ENCODE measurements at regions not wholly inside any gene's neighbourhood (a gene's known extent, or its start where the extent isn't known, plus 50 kb on each side); places are given as distances from the start of the nearest gene placed in this dataset.

GRCh38 chr16:52238710-52239109 is 308.2 kb downstream of the TOX3 start:
- intact Hi-C loops (cut with micrococcal nuclease; ENCODE audit: unreplicated experiment): no loop called here
- no peak for DNase-seq (ENCODE audit: low spot score)
- Histone ChIP-seq H3K79me2 (ENCODE audit: insufficient read depth, low read depth, low read length) (no peaks in the 10 kb centered on the region), H3K9me2 (ENCODE audit: insufficient read depth, low read length) (no peaks in the 10 kb centered on the region), H3K9me3 (ENCODE audit: low read length) (no peaks in the 10 kb centered on the region), H3K4me2 (ENCODE audit: low read length) (no peak overlapping the region), H4K20me1 (ENCODE audit: insufficient read depth, low read length) (no peaks in the 10 kb centered on the region), H3K4me1 (ENCODE audit: insufficient read depth, low read length, poor library complexity, severe bottlenecking) (no peaks in the 10 kb centered on the region), H3K36me3 (ENCODE audit: insufficient read depth, low read length) (no peaks in the 10 kb centered on the region), H3K4me3 (ENCODE audit: low read depth, low read length, poor library complexity, severe bottlenecking) (no peak overlapping the region), H3K27ac (ENCODE audit: low read depth, low read length, poor library complexity, severe bottlenecking) (no peak overlapping the region), H2AFZ (ENCODE audit: low read length) (no peak overlapping the region)
- CTCF ChIA-PET (ENCODE audit: unreplicated experiment): no interaction called here
- no TSS peak for BruUV-seq (replicated peaks)
- no peak for TF ChIP-seq EZH2phosphoT487 (IDR thresholded peaks at IDR 0.05; ENCODE audit: borderline replicate concordance, low read depth, low read length)
- no peak for TF ChIP-seq CTCF (conservative IDR thresholded peaks at IDR 0.05; ENCODE audit: low read length)
- POLR2A ChIA-PET: interaction anchor here (0.7 kb wide), 1 partner anchor 131 kb away, joined by 3 read pairs; no protein-coding TSS in a partner anchor

- ChIA-PET POLR2A (no interaction called here), CTCF (ENCODE audit: unreplicated experiment) (no interaction called here)
- BruUV-seq (replicated peaks): no TSS peak
- DNase-seq (ENCODE audit: low spot score): no peak
- Histone ChIP-seq H2AFZ (ENCODE audit: low read length) (no peak overlapping the region), H3K9me3 (ENCODE audit: low read length) (no peaks in the 10 kb centered on the region), H3K4me3 (ENCODE audit: low read depth, low read length, poor library complexity, severe bottlenecking) (no peak overlapping the region), H3K79me2 (ENCODE audit: insufficient read depth, low read depth, low read length) (no peaks in the 10 kb centered on the region), H3K4me1 (ENCODE audit: insufficient read depth, low read length, poor library complexity, severe bottlenecking) (no peaks in the 10 kb centered on the region), H3K4me2 (ENCODE audit: low read length) (no peak overlapping the region), H3K9me2 (ENCODE audit: insufficient read depth, low read length) (no peaks in the 10 kb centered on the region), H3K36me3 (ENCODE audit: insufficient read depth, low read length) (no peaks in the 10 kb centered on the region), H3K27ac (ENCODE audit: low read depth, low read length, poor library complexity, severe bottlenecking) (no peak overlapping the region), H4K20me1 (ENCODE audit: insufficient read depth, low read length) (no peaks in the 10 kb centered on the region)
- TF ChIP-seq EZH2phosphoT487 (IDR thresholded peaks at IDR 0.05; ENCODE audit: borderline replicate concordance, low read depth, low read length) (no peak), CTCF (conservative IDR thresholded peaks at IDR 0.05; ENCODE audit: low read length) (no peak)
- intact Hi-C loops (cut with micrococcal nuclease; ENCODE audit: unreplicated experiment): no loop called here
Observed at GRCh38 chr16:52237823-52238222, 309.1 kb downstream of the TOX3 start.

- H3K36me3 ChIP-seq (ENCODE audit: insufficient read depth, low read length): no peaks in the 10 kb centered on the region
- no peak overlapping the region for H3K27ac ChIP-seq (ENCODE audit: low read depth, low read length, poor library complexity, severe bottlenecking)
- CTCF ChIA-PET (ENCODE audit: unreplicated experiment): no interaction called here
- BruUV-seq (replicated peaks): no TSS peak
- no peak overlapping the region for H3K4me3 ChIP-seq (ENCODE audit: low read depth, low read length, poor library complexity, severe bottlenecking)
- H3K4me1 ChIP-seq (ENCODE audit: insufficient read depth, low read length, poor library complexity, severe bottlenecking): no peaks in the 10 kb centered on the region
- intact Hi-C loops (cut with micrococcal nuclease; ENCODE audit: unreplicated experiment): no loop called here
- POLR2A ChIA-PET: no interaction called here
- H3K79me2 ChIP-seq (ENCODE audit: insufficient read depth, low read depth, low read length): no peaks in the 10 kb centered on the region
- DNase-seq (ENCODE audit: low spot score): no peak
- TF ChIP-seq CTCF (conservative IDR thresholded peaks at IDR 0.05; ENCODE audit: low read length) (no peak), EZH2phosphoT487 (IDR thresholded peaks at IDR 0.05; ENCODE audit: borderline replicate concordance, low read depth, low read length) (no peak)
- no peaks in the 10 kb centered on the region for H4K20me1 ChIP-seq (ENCODE audit: insufficient read depth, low read length)
- no peaks in the 10 kb centered on the region for H3K9me3 ChIP-seq (ENCODE audit: low read length)
- no peak overlapping the region for H3K4me2 ChIP-seq (ENCODE audit: low read length)
- no peaks in the 10 kb centered on the region for H3K9me2 ChIP-seq (ENCODE audit: insufficient read depth, low read length)
- H2AFZ ChIP-seq (ENCODE audit: low read length): no peak overlapping the region
Observed at GRCh38 chr16:52235186-52235585, 311.8 kb downstream of the TOX3 start.

Data from OCI-LY7 (cell line).